Midbrain (tissue), 1 donor: ENCODE measurements at regions not wholly inside any gene's neighbourhood (a gene's known extent, or its start where the extent isn't known, plus 50 kb on each side); places are given as distances from the start of the nearest gene placed in this dataset.

Experiments used
- DNase-seq: peaks from one replicate; lab custom pipeline; 2025; lab: John Stamatoyannopoulos, UW

DNA sequence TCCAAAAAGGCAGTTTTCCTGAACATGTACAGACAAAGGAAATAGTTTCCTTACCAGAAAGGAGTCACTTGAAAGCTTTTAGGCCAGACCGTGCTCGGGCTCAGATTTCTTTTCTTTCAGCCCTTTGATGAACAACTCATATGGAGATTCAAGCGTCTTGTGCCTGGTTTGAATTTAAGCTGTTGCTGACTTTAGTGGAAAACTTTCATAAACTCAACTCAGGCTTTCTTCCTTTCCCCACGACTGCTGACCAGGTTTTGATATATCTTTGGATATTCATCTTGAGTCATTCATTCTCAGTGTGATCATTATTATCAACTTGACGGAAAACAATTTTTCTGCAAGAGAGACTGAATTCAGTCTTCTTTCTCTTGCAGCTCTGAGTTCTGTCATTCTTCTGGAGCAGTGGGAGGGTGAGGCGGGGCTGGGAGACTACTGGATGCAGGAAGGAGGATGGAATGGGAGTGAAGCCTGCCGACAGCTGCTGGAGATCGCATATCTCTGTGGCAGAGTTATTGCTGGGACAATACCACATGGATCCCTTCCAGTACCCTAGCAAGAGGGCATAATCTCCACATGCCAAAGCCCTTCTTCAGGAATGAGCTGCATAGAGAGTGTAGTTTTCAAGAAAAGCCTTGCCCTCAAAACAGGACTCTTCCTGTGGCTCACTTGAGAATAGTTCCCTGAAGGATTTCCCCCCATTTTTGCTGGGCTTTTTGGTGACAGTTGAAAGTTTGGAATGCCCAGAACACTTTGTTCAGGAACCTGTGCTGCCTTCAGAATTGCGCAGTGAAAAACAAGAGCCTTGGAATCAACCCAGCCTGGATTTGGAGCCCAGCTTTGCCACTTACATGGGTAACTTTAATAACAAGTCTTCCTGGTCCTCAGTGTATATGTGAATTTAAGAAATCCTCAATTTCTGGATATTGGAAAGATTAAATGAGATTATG lies 364.4 kb downstream of the ZNF521 start:
- DNase-seq, result peak; percentile 41

DNA sequence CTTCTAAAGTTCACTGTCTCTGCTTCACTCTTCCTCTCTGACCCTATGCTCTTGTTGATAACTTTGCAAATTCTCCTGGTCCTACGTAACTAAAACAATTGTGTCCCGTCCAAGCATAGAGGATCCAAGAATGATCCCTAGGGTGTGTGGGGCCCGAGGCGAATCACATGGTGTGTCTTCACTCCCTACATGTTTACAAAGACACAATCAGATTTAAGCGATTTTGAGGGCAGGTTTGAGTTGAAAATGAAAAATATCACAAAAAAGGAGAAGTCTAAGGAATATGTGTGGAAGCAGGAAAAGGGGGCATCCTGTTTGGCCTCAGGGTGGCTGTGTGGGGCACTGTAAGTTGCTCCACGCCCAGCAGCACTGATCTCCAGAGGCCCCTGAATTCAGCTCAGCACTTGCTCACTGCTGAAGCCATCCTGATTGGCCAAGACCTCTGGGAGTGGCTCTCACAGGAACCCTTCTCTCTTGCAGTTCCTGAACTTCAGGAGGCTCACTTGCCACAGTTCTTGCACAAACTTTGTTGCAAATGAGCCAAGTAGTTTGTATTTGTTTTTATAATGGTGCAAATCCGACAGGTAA lies 363.6 kb downstream of the ZNF521 start:
- DNase-seq, result no peak

GRCh38 chr18:24989760-24990593 lies 362.0 kb downstream of the ZNF521 start:
- DNase-seq, result no peak

GRCh38 chr18:24990671-24991134 lies 361.3 kb downstream of the ZNF521 start:
- no peak for DNase-seq

DNA sequence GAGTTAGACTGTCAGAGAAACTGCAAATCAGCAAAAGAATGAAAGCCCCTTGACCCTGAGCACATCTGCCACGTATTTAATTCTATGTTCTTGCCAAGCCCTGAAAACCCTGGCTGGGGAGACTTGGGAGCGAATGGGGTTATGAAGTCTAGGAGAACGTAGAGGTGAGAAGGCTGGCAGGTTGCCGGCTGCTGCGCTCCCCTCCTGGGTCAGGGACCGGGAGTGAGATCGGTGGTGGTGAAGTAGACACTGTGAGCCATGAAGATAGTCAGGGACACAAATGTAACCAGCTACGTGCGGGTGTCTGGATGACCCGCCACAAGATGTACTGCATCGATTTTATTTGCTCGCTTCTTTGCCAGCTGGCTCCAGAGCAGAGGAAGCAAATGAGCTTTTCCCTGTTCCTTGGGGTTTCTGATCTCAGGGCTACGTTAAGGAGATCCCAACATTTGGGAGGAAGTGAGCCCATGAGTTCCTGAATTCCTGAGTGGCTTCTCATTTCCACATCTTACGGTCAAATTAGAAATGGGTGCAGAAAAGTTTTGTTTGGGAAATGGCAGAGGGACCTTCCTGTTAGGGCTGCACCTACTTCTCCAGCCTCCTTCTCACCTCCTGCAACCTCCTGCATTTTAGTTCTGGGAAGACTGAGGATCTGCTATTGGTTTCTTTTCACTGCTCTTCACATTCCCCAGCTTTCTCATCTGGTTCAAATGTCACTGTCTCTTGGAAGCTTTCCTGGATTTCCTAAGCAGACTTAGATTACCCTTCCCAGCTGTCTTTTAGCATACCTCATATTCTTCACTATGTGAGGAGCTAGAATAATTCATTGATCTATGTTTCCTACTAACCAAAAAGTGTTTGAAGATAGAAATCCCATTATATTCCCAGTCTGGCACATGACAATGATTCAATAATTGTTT lies 360.6 kb downstream of the ZNF521 start:
- no peak for DNase-seq

DNA sequence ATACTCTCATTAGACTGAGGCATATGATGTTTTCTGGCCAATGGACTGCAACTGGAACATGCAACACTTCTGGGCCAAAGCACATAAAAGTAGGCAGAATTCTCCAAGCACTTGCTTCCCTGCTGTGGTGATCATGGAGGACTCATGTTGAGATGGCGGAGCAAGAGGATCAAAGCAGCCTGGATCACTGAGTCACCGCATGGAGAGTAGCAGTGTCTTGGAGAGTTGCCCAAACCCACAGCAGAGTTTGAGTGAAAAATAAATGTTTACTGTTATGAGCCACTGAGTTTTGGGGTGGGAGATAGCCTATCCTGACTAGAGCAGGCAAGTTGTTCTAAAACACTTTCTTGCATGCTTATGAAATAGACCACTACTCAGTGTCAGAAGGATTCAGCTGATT lies 359.5 kb downstream of the ZNF521 start:
- DNase-seq, result no peak

DNA sequence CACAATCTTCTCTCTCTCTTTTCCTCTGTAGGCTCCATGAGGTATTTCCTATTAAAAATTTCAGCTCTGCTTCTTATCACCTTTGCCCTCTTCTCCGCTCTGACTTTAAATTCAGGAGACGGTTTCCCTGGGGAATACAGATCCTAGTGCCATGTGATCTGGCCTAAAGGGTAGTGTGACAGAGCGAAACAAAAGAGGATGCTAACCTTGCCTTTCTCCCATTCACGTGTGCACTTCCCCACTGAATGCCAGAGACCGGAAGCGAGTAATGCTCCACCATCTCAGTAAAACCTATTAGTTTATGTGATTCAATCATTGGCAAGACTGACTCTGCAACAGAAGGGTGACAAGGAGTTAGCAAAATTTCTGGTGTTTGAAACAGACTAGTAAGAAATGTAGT lies 358.3 kb downstream of the ZNF521 start:
- no peak for DNase-seq

DNA sequence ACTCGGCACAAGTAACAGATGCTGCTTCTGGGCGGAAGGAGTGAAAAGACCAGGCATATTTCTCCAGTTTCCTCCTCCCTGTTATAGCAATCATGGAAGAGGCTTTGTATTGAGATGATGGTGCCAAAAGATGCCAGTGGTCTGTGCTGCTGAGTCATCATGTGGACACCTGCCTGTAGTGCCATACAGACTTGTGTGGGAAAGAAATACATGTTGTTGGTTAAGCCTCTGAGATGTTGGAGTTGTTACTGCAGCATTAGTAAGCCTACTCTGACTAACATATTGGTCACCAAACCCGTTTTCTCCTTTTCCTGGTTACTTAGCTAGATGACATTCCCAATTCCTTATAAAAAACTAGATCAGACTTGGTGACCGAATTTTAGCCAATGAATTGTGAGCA lies 356.9 kb downstream of the ZNF521 start:
- no peak for DNase-seq

GRCh38 chr18:24995755-24996154 lies 356.2 kb downstream of the ZNF521 start:
- no peak for DNase-seq

DNA sequence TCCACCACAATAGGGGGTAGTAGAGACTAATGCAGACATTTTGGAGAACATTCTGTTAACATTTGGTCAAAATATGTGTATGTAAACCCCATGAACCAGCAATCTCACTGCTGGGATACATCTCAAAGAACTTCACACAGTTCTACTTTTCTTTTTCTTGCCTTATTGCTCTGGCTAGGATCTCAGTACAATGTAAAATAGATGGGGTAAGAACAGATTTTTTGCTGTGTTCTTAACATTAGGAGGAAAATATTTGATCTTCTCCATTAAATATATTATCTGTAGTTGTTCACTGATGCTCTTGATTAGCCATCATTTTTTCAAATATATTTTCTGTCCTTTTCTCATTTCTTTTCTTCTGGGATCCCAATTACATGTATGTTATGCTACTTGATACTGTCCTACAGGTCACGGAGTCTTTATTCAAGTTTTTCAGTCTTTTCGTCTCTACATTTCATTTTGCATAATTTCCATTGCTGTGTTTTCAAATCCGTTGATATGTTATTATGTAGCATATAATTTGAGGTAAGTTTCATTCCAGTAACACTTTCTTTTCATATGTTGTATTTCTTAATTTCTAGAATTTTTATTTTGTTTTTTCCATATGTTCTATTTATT lies 352.2 kb downstream of the ZNF521 start:
- DNase-seq, result no peak

DNA sequence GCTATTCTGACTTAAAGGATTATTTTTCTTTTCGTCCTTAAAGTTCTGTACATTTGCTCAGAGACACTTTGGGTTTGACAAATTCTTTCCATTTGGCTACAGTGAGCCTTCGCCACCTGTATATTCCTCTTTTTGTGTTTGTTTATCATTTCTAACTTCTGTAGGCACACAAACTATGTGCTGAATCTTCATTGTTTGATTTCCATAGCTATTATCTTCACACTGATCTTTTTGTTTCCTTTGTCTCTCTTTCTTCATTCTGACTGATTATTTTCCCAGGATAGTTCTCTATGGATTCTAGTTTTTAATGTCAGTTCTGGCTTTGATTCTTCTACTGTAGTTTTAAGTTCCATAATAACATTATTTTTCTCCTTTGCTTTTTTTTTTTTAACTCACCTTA lies 350.2 kb downstream of the ZNF521 start:
- no peak for DNase-seq

GRCh38 chr18:25005541-25006403 lies 346.2 kb downstream of the ZNF521 start:
- no peak for DNase-seq

DNA sequence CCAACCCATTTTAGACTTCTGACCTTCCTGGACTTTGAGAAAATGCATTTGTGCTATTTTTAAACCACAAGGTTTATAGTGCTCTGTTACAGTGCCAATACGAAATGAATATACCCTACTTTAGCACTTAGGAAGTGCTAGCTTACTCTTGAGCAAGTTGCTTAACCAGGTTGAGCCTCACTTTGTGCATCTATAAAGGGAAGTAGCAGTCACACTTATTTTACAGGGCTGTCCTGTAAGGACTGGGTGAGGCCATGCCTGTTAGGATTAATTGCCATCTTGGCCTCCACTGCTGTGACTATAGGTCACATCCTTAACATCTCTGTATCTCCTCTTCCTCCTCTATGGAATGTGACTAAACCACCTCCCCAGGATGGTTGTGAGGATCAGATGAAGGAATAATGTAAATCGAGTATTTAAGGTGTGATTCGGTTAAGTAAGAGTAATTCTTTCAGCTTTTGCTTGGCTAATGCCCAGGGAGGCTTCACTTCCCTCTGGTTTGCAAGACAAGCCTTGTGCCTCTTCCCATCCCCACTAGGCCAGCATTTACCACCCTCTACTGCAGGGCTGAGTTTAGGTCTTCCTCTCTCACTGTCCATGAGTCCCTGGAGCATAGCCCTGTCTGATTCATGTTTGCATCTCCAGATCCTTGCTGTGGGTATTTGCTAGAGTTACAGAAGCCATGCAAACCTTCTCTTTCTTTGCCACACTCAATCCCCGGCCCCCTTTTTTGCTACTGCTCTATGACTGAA lies 341.2 kb downstream of the ZNF521 start:
- no peak for DNase-seq
